Hematopoietic multipotent progenitor cell treated with erythropoietin and hydrocortisone succinate and interleukin-3 and kit ligand, for 6 days (in vitro differentiated cells): ENCODE measurements at regions not wholly inside any gene's neighbourhood (a gene's known extent, or its start where the extent isn't known, plus 50 kb on each side); places are given as distances from the start of the nearest gene placed in this dataset.

ENCODE experiments used
- DNase-seq: peaks from one replicate; pipeline ENCODE4 v3.0.0-alpha.2; 2015

DNA sequence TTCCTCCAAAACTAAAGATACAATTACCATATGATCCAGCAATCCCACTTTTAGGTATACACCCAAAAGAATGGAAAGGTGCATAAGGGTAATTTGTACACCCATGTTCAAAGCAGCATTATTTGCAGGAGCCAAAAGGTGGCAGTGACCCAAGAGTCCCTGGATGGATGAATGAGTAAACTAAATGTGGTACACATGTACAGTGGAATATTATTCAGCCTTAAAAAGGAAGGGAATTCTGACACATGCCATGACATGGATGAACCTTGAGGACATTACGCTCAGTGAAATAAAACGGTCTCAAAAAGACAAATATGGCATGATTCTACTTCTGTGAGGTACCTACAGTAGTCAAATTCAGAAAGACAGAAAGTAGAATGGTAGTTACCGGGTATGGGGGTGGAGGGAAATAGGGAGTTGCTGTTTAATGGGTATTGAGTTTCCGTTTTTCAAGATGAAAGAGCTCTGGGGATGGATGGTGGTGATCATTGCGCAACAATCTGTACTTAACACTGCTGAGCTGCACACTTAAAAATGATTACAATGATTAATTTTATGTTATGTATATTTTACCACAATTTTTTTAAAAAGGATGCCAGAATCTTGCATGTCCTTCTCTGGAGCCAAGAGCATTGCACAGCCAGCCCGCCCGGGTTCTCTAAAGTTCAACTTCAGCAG, 518.9 kb upstream of the JARID2 start:
- peak; percentile 52 for DNase-seq

DNA sequence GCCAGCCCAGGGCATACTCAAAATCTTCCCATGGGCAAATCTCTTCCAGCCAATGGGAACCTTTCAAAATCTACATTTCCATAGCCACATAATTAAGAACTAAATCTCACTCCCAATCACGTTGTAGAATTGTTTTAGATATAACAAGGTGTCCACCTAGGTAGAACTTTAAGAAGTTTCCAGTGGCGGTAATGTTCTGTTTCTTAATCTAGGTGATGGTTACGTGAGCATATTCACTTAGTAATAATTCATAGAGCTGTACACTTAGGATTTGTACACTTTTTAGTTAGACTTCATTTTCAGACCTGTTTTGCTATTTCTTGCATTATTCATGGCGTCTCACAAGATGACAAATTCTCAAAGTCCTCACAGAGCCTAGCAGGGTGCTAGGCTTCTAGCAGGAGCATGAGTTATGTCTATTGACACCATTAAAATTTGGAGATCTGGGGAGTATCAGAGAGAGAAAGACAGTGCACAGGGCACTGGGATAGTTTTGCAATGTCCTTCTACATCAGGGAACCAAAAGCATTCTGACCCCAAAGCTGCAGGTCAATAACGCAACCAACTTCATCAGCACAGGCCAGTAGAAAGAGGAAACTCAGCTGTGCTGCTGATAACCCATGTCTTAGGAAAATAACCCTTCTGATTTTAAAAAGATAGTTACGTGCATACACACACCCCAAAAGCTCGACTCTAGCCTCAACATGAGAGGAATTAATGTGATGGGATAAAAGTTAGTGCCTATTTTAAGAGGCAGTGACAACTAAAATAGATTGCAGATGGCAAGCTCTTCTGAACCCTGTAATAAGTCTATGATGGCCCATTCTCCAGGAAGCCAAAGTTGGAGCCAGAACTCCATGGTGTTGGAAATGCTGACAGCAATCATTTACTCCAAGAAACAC, 518.1 kb upstream of the JARID2 start:
- DNase-seq: peak; percentile 67

DNA sequence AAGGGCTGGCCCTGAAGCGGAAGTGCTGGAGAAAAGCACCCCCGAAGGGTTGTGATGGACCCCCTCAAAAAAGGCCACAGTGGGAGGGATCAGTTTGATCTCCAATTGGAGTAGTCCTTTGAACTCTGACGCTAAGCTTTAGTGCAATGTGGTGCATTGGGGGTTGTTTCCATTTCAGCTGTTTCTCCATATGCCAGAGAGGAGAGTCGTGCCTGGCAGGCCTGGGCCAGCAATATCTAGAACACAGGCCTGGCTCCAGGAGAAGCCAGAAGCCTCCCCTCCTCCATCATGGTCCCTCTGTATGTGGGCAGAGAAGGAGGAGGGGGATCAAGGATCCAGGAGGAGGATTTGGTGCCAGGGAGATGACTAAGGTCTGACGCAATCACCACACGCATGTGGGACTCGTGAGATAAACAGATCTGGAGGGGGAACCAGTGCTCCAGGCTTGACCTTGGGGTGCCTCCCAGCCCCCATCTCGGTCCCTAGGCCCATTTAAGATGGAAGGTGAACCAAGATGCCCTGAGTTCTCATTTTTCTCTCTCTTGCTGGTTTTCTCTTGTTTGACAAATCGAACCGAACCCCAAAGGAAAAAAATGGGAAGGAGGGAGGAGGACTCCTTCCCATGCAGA, 517.4 kb upstream of the JARID2 start:
- peak; percentile 49 for DNase-seq

- no peak for DNase-seq
Observed at GRCh38 chr6:14729129-14729871, 516.6 kb upstream of the JARID2 start.

GRCh38 chr6:14730654-14731053, 515.2 kb upstream of the JARID2 start:
- no peak for DNase-seq

DNA sequence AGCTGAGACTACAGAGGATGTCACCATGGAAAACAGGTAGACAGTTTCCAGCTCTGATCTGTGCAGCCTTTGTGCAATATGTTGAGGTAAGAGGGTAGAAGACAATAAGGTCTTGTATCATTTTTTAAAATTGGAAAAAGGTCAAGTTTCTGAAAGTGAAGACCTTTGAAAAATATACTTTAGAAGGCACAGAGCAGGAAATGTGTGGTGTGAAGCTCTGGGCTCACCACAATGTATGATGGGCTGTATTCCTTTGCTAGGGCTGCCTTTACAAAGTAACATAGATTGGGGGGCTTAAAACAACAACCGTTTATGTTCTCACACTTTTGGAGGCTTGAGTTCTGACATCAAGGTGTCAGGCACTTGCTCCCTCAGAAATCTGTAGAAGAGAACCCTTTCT, 514.3 kb upstream of the JARID2 start:
- no peak for DNase-seq

DNA sequence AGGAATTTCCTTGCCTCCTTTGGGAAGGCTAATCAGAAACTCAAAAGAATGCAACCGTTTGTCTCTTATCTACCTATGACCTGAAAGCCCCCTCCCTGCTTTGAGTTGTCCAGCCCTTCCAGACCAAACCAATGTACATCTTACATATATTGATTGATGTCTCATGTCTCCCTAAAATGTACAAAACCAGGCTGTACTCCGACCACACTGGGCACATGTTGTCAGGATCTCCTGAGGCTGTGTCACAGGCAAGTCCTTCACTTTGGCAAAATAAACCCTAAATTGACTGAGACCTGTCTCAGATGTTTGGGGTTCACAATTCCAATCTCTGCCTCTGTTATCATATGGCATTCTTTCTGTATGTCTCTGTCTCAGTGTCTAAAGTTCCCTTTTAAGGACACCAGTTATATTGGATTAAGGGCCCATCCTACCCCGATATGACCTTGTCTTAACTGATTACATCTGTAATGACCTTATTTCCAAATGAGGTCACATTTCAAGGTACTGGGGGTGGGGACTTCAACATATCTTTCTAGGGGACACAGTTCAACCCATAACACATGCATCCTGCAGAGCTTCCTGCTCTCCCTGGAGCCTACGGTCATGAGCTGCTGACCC, 513.5 kb upstream of the JARID2 start:
- DNase-seq: no peak

- DNase-seq: no peak
Observed at GRCh38 chr6:14732844-14733757, 512.8 kb upstream of the JARID2 start.

DNA sequence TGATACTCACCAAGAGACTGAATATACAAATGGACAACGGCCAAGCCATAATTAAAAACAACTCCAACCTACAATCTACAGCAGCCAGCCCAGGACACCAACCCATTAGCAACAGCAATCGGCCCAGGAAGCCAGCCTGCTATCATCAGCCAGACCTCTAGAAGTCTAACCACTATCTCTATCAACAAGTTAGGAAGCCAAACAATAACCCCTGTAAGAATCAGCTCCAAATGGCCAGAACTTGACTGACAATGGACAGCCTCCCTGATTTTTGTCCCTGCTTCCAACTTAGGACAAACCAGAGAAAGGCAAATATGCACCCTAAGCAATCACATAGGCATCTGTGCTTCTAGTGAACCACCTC, 511.8 kb upstream of the JARID2 start:
- peak; percentile 86 for DNase-seq

DNA sequence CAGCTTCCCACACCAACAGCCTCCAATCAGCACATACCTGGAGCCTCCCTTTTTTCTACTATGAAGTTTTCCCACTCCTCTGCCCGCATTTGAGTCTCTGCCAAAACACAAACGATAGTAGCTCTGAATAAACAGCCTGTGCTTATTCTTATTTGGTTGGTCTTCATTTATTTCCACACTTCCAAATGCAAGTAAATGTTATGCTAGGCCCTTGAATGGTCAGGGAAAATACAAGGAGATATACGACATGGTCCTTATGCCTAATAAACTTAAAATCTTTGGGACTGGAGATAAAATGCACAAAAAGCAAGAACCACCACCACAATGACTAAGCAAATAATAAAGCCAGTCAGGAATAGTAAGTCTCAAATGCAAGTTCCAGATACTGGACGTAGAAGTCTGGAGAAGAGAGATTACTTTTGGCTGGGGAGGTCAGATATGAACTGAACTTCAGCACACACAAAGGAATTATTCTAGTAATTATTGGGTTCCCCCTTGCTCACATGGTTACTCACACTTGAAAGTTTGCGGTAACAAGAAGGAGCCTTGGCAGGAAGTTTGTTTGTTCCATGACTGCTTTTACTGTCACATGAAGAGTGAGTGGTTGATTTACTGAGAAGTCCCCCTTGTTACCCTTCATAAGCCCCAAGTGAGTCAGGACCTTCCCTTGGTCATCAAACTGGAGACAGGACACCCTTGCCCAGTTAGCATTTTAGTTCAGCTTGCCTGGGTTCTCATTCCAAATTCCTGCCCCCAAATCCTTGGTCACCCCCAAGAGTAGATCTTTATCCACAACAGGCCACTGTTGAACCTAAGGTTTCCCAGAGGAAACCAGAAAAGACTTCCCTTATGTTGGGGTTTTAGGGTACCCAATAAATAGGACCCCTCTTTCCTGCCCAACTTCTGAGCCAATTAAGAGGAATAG, 511.2 kb upstream of the JARID2 start:
- DNase-seq: peak; percentile 97

GRCh38 chr6:14735956-14736486, 509.8 kb upstream of the JARID2 start:
- DNase-seq: peak; percentile 18

- no peak for DNase-seq
Observed at GRCh38 chr6:14736554-14736953, 509.3 kb upstream of the JARID2 start.

DNA sequence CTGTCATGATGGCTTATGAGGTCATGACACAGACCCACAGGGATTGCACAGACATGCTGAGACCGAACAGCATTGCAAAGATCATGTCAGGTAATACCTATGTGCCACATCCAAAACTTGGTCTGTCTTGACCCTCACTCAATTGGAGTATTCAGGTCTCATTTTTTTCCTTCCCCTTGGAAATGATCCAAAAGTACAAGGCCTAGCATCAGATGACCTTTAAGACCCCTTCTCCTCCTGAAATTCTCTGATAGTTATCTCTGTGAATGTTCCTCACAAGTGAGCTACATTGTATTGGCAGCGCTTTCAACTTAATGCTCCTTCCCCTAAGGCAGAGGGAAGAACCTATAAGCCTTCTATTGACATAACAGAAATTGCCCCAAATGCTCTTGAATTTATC, 507.4 kb upstream of the JARID2 start:
- DNase-seq: no peak

DNA sequence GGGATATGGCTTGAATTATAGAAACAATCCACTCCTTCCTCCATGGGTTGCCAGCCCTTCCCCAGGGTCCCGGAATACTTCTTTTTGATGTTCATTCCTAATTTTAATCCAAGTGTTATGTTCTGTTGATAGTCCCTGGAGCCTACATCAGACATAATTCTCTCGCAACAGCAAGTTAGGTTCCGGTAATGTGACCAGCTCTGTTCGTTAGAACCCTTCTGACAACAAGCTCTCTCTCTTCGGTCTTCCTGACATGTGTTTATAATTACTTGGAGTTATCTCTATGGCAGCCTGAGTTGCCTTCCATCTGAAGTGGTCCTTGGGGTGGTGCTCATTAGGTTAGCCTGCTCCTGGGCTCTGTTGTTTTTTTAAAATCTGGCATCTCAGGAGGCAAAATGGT, 506.9 kb upstream of the JARID2 start:
- no peak for DNase-seq

DNA sequence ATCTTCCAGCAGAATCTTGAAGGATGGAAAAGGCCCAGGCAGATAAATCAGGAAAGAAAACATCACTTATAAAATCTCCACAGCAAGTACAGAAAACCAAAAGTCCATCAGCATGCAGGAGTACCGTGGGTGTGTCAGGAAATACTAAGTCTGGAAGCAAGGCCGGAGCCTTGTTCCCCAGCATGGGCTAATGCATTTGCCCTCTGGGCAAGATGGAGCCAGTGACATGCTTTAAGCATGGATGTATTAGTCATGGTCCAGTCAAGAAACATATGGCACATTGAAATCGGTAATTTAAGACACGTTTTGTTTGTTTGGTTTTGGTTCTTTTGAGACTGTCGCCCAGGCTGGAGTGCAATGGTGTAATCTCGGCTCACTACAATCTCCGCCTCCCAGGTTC, 506.0 kb upstream of the JARID2 start:
- DNase-seq: no peak

DNA sequence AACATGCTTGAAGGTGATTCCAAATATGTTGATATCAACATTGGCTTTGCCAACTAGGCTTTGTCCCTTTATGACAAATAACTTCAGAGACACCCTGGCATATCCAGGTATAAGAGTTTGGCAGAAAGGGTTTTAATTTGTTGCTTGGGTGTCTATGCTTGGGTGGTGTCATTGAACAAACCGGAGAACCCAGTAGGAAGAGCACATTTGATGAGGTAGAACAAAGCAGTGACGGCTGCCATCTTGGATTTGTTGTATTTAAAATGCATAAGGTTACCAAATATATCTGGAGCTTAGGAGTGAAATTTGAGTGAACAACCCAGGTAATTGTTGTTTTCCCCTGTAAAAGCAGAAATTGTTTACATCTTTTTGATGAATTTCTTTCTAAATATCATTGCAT, 503.7 kb upstream of the JARID2 start:
- no peak for DNase-seq

- no peak for DNase-seq
Observed at GRCh38 chr6:14742680-14743079, 503.2 kb upstream of the JARID2 start.

DNA sequence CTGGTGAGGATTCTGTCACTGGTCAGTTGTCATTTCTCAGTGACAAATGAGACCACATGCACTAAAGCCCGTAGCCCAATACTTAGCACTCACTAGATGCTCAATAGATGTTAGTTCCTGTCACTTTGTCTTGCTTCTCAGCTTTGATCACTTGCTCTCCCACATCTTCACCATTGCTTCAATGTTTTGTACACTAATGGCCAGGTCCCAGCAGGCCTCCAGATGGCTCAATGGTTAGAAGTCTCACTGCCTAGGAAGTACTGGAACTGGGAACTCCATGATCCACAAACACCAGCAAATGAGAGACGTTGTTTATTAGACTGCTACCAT, 502.8 kb upstream of the JARID2 start:
- DNase-seq: no peak

- DNase-seq: peak; percentile 48
Observed at GRCh38 chr6:14743474-14744211, 502.2 kb upstream of the JARID2 start.

DNA sequence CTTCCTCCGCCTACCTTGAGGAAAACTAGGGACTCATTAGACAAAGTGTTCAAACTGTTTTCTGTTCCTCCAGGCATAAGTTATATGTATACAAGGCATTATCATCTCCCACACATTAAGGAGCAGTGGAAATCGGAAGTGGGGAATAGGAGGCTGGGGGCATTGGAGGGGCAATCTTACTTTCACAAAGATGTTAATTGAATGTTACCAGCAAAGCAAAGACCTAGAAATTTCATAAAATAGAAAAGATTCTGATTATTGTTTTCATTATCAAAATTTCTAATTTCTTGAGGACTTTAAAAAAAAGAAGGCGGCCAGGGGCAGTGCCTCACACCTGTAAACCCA, 501.7 kb upstream of the JARID2 start:
- DNase-seq: no peak
